K562 (cell line): ENCODE measurements at regions not wholly inside any gene's neighbourhood (a gene's known extent, or its start where the extent isn't known, plus 50 kb on each side); places are given as distances from the start of the nearest gene placed in this dataset.
A peak's percentile ranks its signal among the peaks of the same experiment; 100 is the strongest.

Experiments
- BRD9 ChIP-seq: fragments of 450-650 bp; IDR thresholded peaks from 2 replicates; pipeline ENCODE4 v1.6.1; 2018; ENCODE audit warnings: low read depth; ENCODE audit not compliant: partially characterized antibody
- ESRRB ChIP-seq: fragments of 250-450 bp; sonication (Bioruptor Pico); IDR thresholded peaks from 2 replicates; pipeline ENCODE4 v1.5.0; 2020; ENCODE audit warnings: mild to moderate bottlenecking, moderate library complexity, borderline replicate concordance
- KLF6 ChIP-seq: fragments of 250-450 bp; sonication (Bioruptor Pico); IDR thresholded peaks from 2 replicates; pipeline ENCODE4 v1.4.0; 2020; ENCODE audit warnings: mild to moderate bottlenecking, moderate library complexity, borderline replicate concordance
- MCM3 ChIP-seq: fragments of 450-650 bp; IDR thresholded peaks from 2 replicates; pipeline ENCODE4 v1.6.1; 2016
- MGA ChIP-seq: fragments of 450-650 bp; IDR thresholded peaks from 2 replicates; pipeline ENCODE4 v1.6.1; 2016; ENCODE audit warnings: mild to moderate bottlenecking, moderate library complexity
- MYC ChIP-seq, 2 experiments: fragments of 250-450 bp in 1 of 2; sonication (Bioruptor Pico) in 1 of 2; IDR thresholded peaks; 2 replicates each; pipeline versions ENCODE4 v1.5.1 to v1.6.1; 2012 to 2021; ENCODE audit warnings: low read depth in 2 of 2, borderline replicate concordance in 1 of 2, improper control_type of control experiment in 1 of 2, low read length in 1 of 2, mild to moderate bottlenecking in 1 of 2, moderate library complexity in 1 of 2
- NFRKB ChIP-seq: fragments of 450-650 bp; IDR thresholded peaks from 2 replicates; pipeline ENCODE4 v1.6.1; 2016; ENCODE audit warnings: low read depth
- PREB ChIP-seq: sonication (generic); formaldehyde crosslinking; IDR thresholded peaks from 2 replicates; pipeline ENCODE4 v1.8.1; 2023; ENCODE audit warnings: mild to moderate bottlenecking, missing genetic modification reagents
- PURB ChIP-seq: sonication (generic); formaldehyde crosslinking; IDR thresholded peaks from 2 replicates; pipeline ENCODE4 v1.9.0; 2021; ENCODE audit warnings: low read depth, mild to moderate bottlenecking, missing genetic modification reagents
- ZBTB2 ChIP-seq: fragments of 450-650 bp; IDR thresholded peaks from 2 replicates; pipeline ENCODE4 v1.6.1; 2016; ENCODE audit warnings: antibody characterized with exemption
- ZNF639 ChIP-seq, 2 experiments: fragments of 200-800 bp in 1 of 2; sonication (Bioruptor generic) in 1 of 2; sonication (generic) in 1 of 2; formaldehyde crosslinking in 1 of 2; IDR thresholded peaks in 1 of 2; conservative IDR thresholded peaks in 1 of 2; 2 replicates each; pipeline versions ENCODE4 v1.5.0 to v1.6.1; 2016 to 2020; ENCODE audit warnings: missing compliant biosample characterization in 1 of 2, missing genetic modification characterization in 1 of 2, missing genetic modification reagents in 1 of 2

- no peak for TF ChIP-seq MGA
- TF ChIP-seq ESRRB (CRISPR knock-in tag) = no peak
- no peak for TF ChIP-seq ZBTB2
- no peak; a peak in 1 of 4 replicates for TF ChIP-seq ZNF639 (CRISPR knock-in tag; conservative IDR thresholded peaks at IDR 0.05 in 1 of 2, IDR thresholded peaks at IDR 0.05 in 1 of 2)
- no peak for TF ChIP-seq PURB (CRISPR knock-in tag)
- TF ChIP-seq MCM3 = no peak
- peak; percentile 66; the same call in 1 of the 2 replicates for TF ChIP-seq MYC (IDR thresholded peaks at IDR 0.05; ENCODE audit: low read depth, low read length)
- no peak for TF ChIP-seq MYC (CRISPR knock-in tag; IDR thresholded peaks at IDR 0.05; ENCODE audit: borderline replicate concordance, low read depth)
- peak; percentile 88; the same call in 1 of the 2 replicates for TF ChIP-seq NFRKB
- no peak for TF ChIP-seq PREB (CRISPR knock-in tag)
- TF ChIP-seq KLF6 (CRISPR knock-in tag) = peak; percentile 43; the same call in 1 of the 2 replicates
- TF ChIP-seq BRD9 = peak; percentile 88
Measured at GRCh38 chr6:26286168-26286877, 78.7 kb upstream of the BTN3A2 start (continued).
